ENCODE measurements at regions not wholly inside any gene's neighbourhood (a gene's known extent, or its start where the extent isn't known, plus 50 kb on each side); places are given as distances from the start of the nearest gene placed in this dataset.

DNA sequence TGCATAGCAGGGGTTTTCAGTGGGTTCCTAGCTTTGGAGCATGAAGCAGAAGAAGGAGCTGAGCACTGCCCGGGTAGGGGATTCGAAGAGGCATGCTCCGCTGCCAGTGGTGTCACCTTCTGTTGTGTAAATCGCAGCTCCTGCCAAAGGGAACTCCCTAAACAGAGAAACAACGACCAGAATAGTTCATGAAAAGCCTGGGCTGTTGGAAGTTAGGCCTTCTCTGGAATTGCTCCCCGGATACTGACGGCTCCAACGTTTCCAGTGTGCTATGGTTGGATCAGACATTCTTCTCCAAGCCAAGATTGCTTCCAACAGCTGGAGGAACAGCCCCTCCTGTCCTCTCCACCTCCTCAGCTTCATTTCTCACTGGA lies 546.0 kb upstream of the FZD8 start:
- DNase-seq, result no peak

DNA sequence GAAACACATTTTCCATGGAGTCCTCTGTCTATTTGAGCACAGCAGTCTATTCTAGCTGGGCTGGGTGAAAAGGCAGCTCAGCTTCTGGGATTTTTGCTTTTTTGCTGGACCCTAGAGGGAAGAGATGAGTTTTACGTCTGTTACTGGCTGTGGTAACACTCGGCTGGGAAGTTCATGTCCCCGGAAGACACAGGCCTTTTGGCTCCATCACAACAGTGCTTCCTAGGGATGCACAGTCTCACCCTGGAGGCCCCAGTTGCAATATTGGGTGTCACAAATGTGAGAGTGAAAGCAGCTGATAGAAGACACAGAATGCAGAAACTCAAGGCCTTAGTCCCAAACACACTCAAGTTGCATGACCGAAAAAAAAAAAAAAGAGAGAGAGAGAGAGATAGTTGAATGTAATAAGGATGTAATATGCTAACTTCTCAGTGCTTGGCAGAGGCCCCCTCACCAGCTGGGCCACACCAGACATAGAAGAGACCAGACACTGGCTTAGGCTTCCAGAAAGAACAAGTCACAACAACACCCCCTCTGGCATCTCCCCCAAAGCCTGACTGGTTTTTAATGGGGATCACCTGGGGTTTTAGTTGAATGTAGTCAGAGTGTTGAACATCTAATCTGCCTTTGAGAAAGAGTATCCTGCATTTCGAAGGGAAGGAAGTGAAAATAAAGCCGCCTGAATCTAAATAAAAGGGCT lies 545.4 kb upstream of the FZD8 start:
- no peak for DNase-seq

DNA sequence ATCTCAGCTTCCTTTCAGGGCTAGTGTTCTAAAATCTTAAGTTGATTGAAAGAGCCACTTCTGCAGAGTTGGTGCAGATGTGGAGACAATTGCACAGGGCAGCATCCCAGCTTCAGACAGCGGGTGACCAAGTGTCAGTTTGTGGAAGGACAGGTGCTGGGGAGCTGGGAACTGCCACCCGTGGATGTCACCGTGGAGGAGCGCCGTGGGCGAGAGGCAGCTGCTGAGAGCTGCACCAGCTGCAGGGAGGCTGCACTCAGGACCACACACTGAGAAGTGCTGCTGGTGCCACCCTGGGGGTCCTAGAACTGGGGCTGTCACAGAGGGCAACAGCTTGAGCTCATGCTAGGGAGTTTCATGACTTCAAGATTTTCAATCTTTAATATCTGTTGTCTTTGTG lies 543.0 kb upstream of the FZD8 start:
- no peak for DNase-seq

DNA sequence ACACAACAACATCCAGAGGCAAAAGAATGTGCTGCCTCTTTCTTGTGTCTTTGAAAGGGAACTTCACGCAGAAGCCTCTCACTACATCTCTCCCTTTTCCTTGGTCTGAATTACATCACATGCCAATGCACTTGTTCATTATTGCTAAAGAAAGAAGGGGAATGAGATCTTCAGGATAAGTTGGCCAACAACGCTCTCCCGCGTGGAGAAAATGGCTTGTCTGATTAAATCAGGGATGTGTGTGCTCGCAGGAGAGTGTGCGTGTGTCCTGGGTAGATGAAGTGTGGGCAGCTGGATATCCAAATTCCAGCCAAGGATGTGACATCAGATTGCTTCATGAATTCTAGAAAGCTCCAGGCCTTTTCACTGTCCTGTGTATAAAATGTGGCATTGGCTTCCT lies 541.6 kb upstream of the FZD8 start:
- no peak for DNase-seq

DNA sequence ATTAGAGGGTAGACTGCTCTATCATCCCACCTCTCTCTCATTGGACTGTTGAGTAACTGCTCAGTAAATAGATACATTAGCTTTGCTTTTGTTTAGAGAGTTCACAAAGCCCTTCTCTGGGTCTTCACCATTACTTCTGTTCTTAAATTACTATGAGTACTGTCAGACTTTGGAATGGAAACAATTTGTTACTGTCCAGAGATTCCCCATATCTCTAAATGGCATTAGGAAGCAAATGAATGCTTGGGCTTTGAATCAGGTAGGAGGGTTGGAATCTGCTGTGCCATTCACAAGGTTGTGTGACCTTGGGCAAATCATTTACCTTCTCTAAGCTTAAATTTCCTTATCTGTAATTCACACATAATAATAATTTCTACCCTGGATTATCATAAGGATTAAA lies 541.0 kb upstream of the FZD8 start:
- DNase-seq, result no peak

DNA sequence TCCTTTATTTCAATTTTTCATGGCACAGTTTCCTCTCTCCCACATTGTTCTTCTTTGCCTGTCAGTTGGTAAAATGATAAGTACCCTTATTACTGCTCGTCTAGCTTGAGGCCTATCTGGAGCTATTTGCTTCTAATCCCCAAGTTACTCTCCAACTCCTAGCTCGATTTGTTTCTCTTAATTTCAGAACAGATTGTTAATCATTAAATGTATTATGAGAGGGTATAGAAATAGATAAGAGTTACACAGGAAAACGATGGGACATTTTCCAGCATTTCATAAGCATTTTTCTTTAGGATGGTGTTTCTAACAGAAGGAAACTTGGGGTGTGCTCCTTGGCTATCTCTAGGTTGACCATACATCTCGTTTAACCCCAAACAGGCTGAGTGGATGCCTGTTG lies 540.5 kb upstream of the FZD8 start:
- DNase-seq, result no peak

DNA sequence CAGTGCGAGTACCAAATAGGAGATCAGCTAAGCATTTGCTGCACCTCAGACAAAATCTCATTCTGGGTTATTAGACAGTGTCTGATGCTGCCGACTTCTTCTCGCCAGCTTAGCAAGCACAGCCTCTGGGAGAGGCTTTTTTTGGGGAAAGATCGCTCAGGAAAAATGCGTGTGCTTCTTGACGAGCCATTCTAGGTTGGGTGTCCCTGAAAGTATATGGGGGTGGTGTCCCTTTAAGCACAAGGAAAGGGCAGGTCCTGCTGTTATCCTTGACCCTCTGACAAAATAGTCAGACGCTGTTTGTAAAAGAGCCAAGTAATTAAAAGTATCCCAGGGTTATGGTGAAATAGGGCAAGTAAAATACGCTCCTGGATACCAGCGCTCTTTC lies 540.1 kb upstream of the FZD8 start:
- DNase-seq, result no peak

DNA sequence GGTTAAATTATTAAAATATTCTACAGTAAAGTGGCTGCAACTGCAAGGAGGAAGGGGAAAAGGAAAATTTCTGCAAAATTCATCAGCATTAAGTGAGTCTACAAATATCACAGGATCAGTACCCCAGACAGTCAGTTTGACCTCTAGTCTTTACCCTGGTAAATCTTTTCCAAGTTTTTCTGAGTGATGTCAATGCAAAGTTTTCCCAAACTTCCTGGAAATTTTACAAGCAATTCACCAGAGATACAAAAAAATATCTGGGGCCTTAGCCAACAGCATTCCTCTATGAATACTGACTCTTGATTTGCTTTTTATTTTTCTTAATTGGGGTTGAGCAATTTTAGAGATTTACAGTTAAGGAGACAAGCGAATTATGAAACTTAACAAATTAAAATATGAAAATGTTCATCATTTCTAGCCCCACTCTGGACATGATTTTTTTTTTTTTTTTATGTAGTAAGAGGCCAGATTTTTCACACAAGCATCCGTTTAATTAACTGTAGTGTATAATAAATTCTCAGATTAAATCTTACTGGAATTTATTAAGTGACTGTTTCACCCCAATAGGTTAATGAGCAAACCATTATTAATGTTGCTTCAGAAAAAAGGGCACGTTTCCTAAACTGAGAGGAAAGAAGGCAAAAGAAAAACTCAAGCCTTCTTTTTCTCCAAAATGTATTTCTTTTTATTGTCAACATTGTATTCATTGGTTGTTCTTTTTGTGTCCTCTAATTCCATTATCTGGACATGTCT lies 539.5 kb upstream of the FZD8 start:
- no peak for DNase-seq

DNA sequence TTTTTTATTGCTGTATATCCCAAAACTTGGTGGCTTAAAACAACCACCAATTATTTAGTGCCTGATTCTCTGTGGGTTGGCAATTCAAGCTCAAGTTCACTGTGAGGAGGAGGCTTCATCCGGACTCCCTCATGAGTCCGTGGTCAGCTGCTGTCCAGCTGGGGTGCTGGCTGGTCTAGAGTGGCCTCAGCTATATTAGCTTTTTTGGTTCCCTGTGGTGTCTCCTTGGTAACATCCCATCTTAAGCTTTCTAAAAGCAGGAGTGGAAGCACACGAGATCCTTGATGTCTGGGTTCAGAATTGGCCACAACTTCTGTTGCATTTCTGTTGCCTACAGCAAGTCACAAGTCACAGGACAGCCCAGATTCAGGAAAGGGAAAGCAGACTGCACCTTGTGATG lies 536.5 kb upstream of the FZD8 start:
- no peak for DNase-seq

DNA sequence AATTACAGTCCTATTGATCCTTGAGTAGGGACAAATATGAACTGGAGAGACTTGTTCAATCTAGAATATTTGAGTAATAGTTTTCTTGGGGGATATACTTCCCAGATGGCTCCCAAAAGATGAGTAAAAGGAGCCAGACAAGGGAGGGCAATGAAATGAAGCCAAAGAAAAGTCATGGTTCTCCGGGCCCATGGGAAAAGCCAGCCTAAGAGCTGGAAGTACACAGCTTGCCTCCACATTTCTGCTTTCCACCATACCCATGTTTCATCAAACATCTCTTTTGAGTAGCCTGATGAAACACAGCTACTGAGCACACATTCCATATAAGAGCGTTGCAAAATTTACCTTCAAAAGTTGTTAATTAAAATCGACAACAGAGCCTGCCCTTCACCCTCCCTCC lies 535.0 kb upstream of the FZD8 start:
- no peak for DNase-seq

DNA sequence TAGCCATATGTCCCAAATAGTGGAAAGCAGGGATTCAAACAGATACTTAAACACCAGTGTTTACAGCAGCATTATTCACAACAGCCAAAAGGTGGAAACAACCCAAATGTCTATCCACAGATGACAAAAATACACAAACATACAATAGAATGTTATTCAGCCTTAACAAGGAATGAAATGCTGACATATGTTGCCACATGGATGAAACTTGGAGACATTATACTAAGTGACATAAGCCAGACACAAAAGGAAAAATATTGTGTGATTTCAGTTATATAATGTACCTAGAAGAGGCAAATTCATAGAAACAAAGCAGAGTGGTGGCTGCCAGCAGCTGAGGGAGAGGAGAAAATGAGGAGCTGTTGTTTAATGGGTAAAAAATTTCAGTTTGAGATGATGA lies 533.9 kb upstream of the FZD8 start:
- DNase-seq, result no peak

DNA sequence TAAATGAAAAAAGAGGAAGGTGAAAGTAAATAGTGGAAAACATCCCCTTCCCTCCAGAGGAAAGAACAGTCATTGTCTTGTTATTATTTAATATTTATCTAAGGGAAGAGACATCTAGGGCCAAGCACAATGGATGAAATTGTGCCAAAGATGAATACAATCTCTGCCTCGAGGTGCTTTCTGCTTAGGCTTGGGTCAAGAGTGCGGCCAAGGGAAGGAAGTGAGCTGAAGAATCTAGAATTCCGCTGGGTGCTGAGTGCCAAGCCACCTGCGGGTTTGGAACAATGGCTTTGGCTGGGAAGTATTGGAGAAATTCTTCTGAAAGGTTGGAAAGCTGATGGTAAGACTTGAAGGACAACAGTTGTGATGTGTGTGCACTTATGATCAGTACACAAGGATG lies 531.3 kb upstream of the FZD8 start:
- no peak for DNase-seq

DNA sequence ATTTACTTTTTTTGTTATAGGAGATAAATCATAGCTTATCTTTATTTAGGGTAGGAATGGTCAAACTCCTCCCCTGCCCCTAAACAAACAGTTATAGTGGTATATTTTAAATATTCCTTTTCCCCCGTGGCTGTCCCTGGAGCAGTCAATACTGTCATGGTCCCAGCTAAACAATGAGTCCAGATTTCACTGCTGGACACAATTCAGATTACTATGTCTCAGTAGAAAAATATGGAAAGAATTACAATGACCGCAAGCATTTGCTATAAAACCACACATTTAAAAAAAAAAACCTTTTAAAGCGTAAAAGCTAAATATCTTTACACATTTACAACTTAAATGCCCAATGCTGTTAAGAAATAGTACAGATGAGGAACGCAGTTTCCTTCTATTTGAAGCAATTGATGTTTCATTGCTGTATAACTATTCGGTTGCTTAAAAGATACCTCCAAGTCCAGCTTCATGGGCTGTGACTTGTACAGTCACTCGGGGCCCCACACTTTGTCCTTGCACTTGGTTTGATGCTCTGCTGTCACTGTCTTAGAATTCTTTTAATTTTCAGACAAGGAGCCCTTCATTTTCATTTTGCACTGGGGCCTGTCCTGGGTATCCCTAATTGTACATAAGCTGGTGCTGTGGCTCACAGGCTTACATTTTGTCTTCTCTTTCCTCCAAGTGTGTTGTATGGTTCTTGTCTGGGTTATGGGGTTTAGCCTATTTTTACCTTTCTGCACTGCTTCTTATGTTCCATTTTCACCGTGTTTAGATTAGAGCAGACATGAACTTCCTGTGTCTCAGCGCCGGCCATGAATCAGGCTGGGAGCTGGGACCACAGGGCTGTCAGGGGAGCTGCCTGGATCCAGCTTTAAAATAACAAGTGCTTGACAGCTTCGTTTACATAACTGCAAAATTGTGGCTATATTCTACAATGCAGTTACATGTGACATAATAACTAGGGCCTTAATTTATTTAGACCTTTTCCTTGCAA lies 530.2 kb upstream of the FZD8 start:
- DNase-seq, result no peak

DNA sequence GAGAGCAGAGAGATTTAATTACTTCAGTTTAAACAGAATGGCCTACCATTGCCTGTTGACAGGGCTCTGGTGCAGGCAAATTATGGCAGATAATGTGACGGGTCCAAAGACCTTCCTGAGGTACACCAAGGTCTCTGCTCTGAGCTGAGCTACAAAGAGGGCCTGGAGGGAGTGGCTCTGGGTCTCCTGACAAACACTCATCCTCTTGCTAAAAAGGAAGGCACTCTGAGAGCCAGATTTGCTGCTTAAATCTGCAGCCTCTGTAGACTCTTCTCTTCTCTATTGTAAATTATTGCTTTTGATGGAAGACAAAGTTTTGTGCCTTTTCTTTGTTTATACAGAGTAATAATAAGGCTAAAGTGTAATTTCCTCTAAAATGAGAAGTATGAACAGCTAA lies 529.5 kb upstream of the FZD8 start:
- no peak for DNase-seq

DNA sequence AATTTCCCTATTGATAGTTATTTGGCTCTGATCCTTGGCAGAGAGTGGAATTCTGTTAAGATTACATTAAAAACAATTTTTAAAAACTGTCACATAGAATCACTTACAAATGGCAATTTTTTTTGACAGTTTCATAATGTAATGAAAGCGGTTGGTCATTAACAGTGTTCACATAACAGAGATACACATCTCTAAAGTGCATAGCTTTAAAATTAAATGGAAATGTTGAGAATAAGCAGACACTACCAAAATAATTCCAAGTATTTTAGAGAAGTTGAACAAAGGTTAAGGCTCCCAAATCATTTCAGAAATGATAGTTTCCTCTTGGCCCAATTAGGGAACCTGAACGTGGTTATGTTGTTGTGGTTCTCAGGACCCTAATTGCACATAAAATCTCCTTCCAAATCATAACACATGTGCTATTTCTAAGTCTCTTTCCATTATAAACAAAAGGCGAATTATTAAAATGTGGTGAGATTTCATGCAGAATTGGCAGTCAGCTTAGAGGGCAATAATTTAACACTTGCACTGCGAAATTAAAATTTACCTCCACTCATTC lies 528.9 kb upstream of the FZD8 start:
- DNase-seq, result no peak

DNA sequence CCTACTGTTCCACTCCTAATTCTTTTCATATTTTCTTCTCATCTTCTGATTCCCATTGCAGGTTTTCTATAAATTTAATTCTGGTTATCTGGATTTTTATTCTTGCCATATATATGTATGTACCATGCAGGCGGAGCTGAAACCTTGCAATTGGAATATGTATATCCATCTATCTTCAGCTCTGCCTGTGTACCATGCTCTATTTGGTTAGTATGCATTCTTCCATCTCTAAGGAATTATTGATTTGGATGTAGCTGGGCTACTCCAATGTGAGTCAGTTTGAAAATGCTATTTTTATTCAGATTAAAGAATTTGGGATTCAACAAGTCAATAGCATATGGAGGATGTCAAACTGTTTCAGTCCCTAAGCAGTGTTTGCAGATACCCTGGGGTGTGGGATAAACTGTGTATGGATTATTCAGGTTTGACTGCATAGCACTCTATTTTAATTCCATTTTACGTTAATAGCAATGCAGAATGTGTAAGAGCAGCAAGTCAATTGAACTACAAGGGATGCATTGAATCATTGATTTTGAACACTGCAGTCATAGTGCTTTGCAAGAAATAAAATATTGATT lies 528.1 kb upstream of the FZD8 start:
- no peak for DNase-seq

DNA sequence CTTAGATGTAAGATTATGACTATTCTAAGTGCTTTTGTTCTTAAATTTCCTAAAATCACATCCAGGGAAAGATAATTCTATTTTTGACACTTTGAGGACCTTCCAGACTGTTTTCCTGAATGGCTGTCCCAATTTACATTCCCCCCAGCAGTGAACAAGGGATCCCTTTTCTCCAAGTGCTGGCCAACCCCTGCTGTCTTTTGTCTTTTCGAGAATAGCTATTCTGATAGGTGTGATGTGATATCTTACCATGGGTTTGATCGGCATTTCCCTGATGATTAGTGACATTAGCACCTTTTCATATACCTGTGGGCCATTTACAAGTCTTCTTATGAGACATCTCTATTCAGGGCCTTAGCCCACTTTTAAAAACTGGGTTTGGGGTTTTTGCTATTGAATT lies 526.7 kb upstream of the FZD8 start:
- DNase-seq, result no peak

DNA sequence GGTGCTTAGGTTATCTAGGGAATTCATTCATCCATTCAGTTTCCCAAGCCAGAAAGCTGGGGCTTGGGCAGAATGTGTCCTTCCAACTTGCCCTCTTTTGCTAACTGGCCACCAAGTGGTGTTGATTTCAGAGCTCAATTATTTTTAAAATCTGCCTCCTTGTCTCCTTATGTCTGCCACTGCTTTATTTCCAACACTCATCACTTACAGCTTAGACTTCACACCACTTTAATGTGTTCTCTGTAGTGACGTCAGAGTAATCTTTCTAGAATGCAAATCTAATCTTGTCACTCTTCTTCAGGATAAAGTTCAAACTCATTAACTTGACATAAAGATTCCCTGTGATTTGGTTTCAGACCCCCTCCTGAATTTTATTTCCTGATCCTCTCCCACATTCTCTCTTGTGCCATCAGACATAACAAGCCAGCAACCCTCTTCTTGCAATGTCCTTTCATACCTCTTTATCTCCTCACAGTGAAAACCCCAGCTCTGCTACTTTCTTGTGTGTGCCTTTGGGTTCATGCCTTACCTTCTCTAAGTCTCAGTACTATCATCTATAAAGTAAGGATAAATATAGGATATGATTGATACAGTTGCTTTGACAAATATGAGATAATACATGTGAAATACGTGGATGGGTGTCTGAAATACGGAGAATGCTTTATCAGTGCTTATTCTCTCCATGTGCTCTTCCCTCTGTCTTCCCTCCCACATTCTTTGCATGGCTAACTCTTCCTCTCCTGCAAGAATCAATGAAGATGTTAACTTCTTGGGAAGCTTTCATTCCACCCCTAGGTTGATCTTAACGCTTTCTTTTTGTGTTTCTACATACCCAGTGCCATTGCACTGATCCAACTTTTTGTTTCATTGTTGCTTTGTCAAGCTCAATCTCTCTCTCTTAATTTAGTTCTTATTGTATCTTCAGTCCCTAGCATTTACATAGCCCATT lies 522.7 kb upstream of the FZD8 start:
- DNase-seq, result no peak

DNA sequence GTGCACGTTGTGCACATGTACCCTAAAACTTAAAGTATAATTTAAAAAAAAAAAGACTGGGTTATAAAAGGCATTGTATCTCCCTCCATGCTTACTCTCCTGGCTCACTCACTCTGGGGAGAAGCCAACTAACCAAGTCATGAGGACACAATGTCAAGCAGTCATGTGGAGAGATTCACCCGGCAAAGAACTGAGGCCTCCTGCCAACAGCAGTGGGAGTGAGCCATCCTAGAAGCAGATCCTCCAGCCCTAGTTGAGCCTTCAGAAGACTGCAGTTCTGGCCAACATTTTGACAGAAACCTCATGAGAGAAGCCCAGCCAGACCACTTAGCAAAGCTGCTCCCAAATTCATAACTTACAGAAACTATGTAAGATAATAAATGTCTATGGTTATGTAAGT lies 521.7 kb upstream of the FZD8 start:
- no peak for DNase-seq

DNA sequence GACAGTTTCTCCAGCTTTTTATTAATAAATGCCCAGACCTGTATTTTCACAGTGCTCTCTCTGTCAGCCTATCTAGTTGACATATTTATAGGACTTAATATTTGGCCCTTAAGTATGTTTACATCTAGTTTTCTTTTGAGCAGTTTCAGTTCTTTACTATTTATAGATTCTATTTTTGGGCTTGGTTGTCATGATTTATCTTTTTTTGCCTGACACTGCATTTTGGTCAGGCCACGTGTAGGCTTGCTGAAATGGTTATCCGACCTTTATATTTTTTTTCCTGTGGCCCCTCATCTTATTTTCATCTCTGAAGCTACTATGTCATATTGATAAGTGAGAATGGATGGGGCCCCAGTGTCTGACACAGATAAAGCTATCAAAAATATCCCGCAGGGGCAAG lies 515.4 kb upstream of the FZD8 start:
- no peak for DNase-seq

DNA sequence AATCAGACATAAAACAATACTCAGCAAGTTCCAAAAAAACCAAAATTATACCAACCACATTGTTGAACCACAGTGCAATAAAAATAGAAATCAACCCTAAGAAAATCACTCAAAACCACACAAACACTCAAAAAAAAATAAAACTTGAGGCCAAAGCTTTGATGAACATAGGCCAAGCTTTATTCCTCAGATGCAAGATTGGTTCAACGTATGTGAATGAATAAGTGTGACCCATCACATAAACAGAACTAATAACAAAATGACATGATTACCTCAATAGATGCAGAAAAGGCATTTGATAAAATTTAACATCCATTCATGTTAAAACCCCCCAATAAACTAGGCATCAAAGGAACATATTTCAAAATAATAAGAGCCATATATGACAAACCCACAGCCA lies 506.1 kb upstream of the FZD8 start:
- no peak for DNase-seq

DNA sequence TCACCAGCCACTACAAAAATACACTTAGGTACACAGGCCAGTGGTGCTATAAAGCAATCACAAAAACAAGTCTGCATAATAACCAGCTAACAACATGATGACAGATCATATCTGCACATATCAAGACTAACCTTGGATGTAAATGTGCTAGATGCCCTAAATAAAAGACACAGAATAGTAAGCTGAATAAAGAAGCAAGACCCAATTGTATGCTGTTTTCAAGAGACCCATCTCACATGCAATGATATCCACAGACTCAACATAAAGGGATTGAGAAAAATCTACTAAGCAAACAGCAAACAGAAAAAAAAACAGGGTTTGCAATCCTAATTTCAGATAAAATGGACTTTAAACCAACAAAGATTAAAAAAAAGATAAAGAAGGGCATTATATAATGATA lies 505.4 kb upstream of the FZD8 start:
- no peak for DNase-seq

Measured in NCI-H2171 (cell line).